HT-29 (cell line): ENCODE measurements at regions not wholly inside any gene's neighbourhood (a gene's known extent, or its start where the extent isn't known, plus 50 kb on each side); places are given as distances from the start of the nearest gene placed in this dataset.
A peak's percentile ranks its signal among the peaks of the same experiment; 100 is the strongest.
"Not testable (repeated sequence)": the region's sequence is repeated elsewhere in the genome, so short reads cannot be mapped to it uniquely, and the experiment has no call there.

ENCODE experiments used
- DNase-seq: peaks from one replicate; pipeline ENCODE4 v3.0.0-alpha.2; 2015; ENCODE audit warnings: low spot score

- DNase-seq = no peak
These were observed 509.2 kb downstream of the FRK start for GRCh38 chr6:115551527-115551926.

- DNase-seq = no peak
These were observed 515.1 kb downstream of the FRK start for GRCh38 chr6:115545672-115545986.

GRCh38 chr6:115544765-115545671, 515.7 kb downstream of the FRK start:
- peak; percentile 22 for DNase-seq

GRCh38 chr6:115540077-115540869, 520.4 kb downstream of the FRK start:
- DNase-seq = no peak

GRCh38 chr6:115539531-115539930, 521.2 kb downstream of the FRK start:
- DNase-seq = no peak

- no peak for DNase-seq
These were observed 535.9 kb downstream of the FRK start for GRCh38 chr6:115524821-115525220.

- DNase-seq = not testable (repeated sequence)
These were observed 538.9 kb downstream of the FRK start for GRCh38 chr6:115521747-115522146.

- no peak for DNase-seq
These were observed 546.0 kb downstream of the FRK start for GRCh38 chr6:115514656-115515055.

GRCh38 chr6:115512923-115513322, 547.8 kb downstream of the FRK start:
- no peak for DNase-seq

- no peak for DNase-seq
These were observed 548.9 kb downstream of the FRK start for GRCh38 chr6:115511771-115512170.

- DNase-seq = not testable (repeated sequence)
These were observed 558.3 kb downstream of the FRK start for GRCh38 chr6:115502432-115502831.

GRCh38 chr6:115495184-115495583, 565.5 kb downstream of the FRK start:
- no peak for DNase-seq

- no peak for DNase-seq
These were observed 573.4 kb downstream of the FRK start for GRCh38 chr6:115487331-115487730.

- no peak for DNase-seq
These were observed 575.3 kb downstream of the FRK start for GRCh38 chr6:115485400-115485799.

GRCh38 chr6:115480543-115480942, 580.1 kb downstream of the FRK start:
- not testable (repeated sequence) for DNase-seq

GRCh38 chr6:115474443-115475041, 586.1 kb downstream of the FRK start:
- no peak for DNase-seq

- DNase-seq = no peak
These were observed 592.3 kb downstream of the FRK start for GRCh38 chr6:115468272-115469005.

GRCh38 chr6:115467726-115468125, 593.0 kb downstream of the FRK start:
- no peak for DNase-seq

- DNase-seq = no peak
These were observed 599.8 kb downstream of the FRK start for GRCh38 chr6:115460913-115461312.

GRCh38 chr6:115456848-115457247, 603.8 kb downstream of the FRK start:
- no peak for DNase-seq

- no peak for DNase-seq
These were observed 616.7 kb downstream of the FRK start for GRCh38 chr6:115443825-115444478.
